Muscle of leg (tissue), 3 donors: ENCODE measurements at regions not wholly inside any gene's neighbourhood (a gene's known extent, or its start where the extent isn't known, plus 50 kb on each side); places are given as distances from the start of the nearest gene placed in this dataset.
A peak's percentile ranks its signal among the peaks of the same experiment; 100 is the strongest.

Source experiments
- DNase-seq: peaks from one replicate; pipeline ENCODE4 v3.0.0; 2013
- H3K27ac ChIP-seq: one replicate; pipeline ENCODE4 v1.5.1; 2013; ENCODE audit warnings: mild to moderate bottlenecking, low read length, control low read depth
- H3K27me3 ChIP-seq: one replicate; pipeline ENCODE4 v1.6.1; 2013; ENCODE audit warnings: low read length; ENCODE audit not compliant: control insufficient read depth, insufficient read depth
- H3K36me3 ChIP-seq: one replicate; pipeline ENCODE4 v1.6.1; 2013; ENCODE audit warnings: low read length; ENCODE audit not compliant: control insufficient read depth, insufficient read depth
- H3K4me1 ChIP-seq: one replicate; pipeline ENCODE4 v1.6.1; 2013; ENCODE audit warnings: low read length; ENCODE audit not compliant: control insufficient read depth, insufficient read depth
- H3K4me3 ChIP-seq: one replicate; pipeline ENCODE4 v1.5.1; 2013; ENCODE audit warnings: low read length, control low read depth
- H3K9me3 ChIP-seq: replicated peaks from 2 replicates; pipeline ENCODE4 v1.6.1; 2013; ENCODE audit warnings: low read depth, low read length; ENCODE audit not compliant: control insufficient read depth
- WGBS: methylation state at CpG from one replicate; pipeline ENCODE4 v1.1.5; 2013; ENCODE audit warnings: missing lambda C conversion rate; ENCODE audit not compliant: insufficient coverage; 5-methylcytosine and 5-hydroxymethylcytosine counted together

DNA sequence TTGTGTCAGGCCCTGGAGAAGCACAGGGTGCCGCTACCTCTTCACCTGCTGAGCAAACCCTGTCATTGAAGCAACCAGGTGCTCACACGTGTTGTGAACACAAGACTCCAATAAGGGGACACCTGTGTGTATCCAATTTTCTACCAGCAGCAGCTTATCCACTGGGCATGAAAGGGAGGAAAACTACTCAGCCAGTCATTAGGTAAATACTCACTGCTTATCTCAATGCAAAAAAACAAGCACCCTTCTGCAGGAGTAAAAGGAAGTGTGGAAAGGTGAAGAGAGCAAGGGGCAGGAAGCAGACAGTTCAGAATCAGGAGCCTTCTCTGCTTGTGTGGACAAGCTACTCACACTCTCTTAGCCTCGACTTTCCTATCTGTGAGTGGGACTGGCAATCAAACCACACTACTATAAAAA is 148.9 kb downstream of the ETS2 start:
- 77% methylated on average over 2 of the region's 3 CpGs for WGBS
- no peak overlapping the region for H3K4me3 ChIP-seq
- no peak overlapping the region for H3K27ac ChIP-seq
- H3K27me3 ChIP-seq: no peaks in the 10 kb centered on the region
- no peaks in the 10 kb centered on the region for H3K4me1 ChIP-seq
- no peaks in the 10 kb centered on the region for H3K9me3 ChIP-seq
- no peaks in the 10 kb centered on the region for H3K36me3 ChIP-seq
- DNase-seq: no peak

DNA sequence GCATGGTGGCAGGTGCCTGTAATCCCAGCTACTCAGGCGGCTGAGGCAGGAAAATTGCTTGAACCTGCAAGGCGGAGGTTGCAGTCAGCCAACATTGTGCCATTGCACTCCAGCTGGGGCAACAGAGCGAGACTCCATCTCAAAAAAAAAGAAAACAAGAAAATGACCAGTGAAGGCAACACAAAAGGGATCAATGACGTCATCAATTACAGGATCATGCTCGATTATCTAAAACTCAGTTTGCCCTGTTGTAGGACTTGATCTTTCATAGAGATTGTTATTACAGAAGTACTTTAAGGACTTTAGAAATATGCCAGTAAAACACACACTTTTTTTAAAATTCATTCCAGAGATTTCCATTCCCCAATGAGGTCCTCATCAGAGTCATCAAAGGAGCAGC is 147.8 kb downstream of the ETS2 start:
- no peak for DNase-seq
- 96% methylated on average over 3 of the region's 5 CpGs for WGBS

DNA sequence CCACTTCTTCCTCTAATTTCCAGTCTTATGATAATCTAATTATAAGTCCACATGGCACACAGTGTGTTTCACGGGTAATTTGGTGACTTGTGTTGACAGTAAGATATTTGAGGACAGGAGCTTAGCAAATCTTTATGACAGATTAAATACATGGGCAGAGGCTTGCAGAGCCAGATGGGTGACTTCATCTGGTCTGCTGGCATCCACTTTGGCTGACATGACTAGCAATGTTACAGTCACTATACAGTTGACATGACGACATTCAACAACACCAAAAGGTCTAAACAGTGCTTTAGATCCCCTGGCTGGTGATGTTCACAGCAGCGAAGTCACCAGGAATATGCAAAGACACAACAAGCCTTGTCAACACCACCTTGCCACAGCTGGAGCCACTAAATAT is 147.2 kb downstream of the ETS2 start:
- no peak overlapping the region for H3K4me3 ChIP-seq
- DNase-seq: no peak
- WGBS: 100% methylated on average over 1 of the region's 3 CpGs
- H3K9me3 ChIP-seq: no peaks in the 10 kb centered on the region
- H3K27me3 ChIP-seq: no peaks in the 10 kb centered on the region
- H3K4me1 ChIP-seq: no peaks in the 10 kb centered on the region
- H3K36me3 ChIP-seq: no peaks in the 10 kb centered on the region
- no peak overlapping the region for H3K27ac ChIP-seq

More for the DNA sequence above, 147.8 kb downstream of the ETS2 start:
- Histone ChIP-seq H3K27ac (no peak overlapping the region), H3K4me3 (no peak overlapping the region), H3K36me3 (no peaks in the 10 kb centered on the region), H3K9me3 (no peaks in the 10 kb centered on the region), H3K4me1 (no peaks in the 10 kb centered on the region), H3K27me3 (no peaks in the 10 kb centered on the region)

DNA sequence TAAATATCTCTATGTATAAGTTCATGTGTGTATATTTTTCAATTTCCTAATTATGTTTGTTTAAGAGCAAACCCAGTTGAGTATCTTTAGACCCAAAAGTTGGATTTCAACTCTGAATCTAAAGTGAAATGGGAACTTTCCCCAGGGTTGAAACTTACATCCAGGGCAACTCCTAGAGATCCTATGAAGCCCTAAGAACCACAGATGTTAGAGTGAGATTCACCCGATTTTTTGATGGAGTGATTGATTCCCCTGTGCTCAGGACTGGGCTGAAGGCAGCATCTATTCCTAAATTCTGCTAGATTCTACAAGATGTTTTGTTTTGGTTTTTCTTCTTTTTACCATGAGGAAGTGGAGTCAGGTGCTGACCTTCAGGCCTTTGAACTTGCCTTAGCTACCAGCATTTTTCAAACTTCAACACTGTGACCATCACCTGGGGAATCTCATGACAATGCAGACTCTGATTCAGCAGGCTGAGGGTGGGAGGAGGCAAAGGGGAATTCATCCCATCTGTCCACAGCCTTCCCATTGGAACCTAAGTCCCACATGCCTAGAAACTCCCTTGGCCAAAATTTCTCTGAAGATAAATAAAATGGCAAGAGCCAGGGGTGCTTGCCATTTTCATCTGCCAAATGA is 145.5 kb downstream of the ETS2 start:
- no peak for DNase-seq
- Histone ChIP-seq H3K27me3 (no peaks in the 10 kb centered on the region), H3K27ac (no peak overlapping the region), H3K4me3 (no peak overlapping the region), H3K36me3 (no peaks in the 10 kb centered on the region), H3K9me3 (no peaks in the 10 kb centered on the region), H3K4me1 (no peaks in the 10 kb centered on the region)
- WGBS: no CpG with 5 or more reads among the region's 1 CpG

GRCh38 chr21:38950435-38951094 is 144.8 kb downstream of the ETS2 start:
- Histone ChIP-seq H3K4me3 (no peak overlapping the region), H3K36me3 (no peaks in the 10 kb centered on the region), H3K4me1 (no peaks in the 10 kb centered on the region), H3K27ac (no peak overlapping the region), H3K27me3 (no peaks in the 10 kb centered on the region), H3K9me3 (no peaks in the 10 kb centered on the region)
- no CpG with 5 or more reads among the region's 4 CpGs for WGBS
- no peak for DNase-seq

- H3K4me1 ChIP-seq: no peaks in the 10 kb centered on the region
- H3K27me3 ChIP-seq: no peaks in the 10 kb centered on the region
- H3K36me3 ChIP-seq: no peaks in the 10 kb centered on the region
- H3K27ac ChIP-seq: no peak overlapping the region
- H3K4me3 ChIP-seq: no peak overlapping the region
- peak; percentile 38 for DNase-seq
- H3K9me3 ChIP-seq: no peaks in the 10 kb centered on the region
- WGBS: no CpG with 5 or more reads among the region's 1 CpG
Measured at GRCh38 chr21:38949070-38949380, 143.3 kb downstream of the ETS2 start.

DNA sequence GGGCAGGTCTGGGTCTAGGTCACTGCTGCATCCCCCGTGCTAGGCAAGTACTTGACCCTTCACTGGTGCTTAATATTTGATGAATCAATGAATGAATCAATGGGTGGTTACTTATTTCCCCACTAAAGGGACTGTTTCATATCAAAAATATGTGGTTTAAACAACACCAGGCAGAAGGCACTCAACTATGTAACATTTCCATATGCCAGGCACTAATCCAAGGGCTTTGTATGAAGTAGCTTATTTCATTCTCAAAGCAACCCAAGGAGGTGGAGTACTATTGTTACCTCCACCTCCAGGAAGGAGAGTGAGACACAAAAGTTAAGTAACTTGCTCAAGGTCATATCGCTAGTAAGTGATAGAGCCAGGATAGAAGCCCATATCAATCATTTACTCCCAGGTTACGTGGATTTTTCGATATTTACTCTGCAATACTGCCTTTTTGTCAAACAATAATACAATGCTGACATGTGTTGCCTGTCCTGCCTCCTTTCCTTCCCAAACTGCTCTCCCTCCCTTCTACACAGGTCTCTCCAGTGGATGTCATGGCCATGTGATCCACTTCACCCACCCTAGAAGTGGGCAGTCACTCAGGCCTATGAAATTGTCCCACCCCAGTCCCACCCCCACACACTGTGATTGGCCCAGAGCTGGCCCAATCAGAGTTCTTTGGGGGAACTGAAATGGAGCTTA is 142.8 kb downstream of the ETS2 start:
- no peak for DNase-seq
- WGBS: 97% methylated on average over 3 of the region's 4 CpGs
- no peaks in the 10 kb centered on the region for H3K4me1 ChIP-seq

GRCh38 chr21:38945545-38946245 is 140.0 kb downstream of the ETS2 start:
- no peak for DNase-seq
- no peaks in the 10 kb centered on the region for H3K4me1 ChIP-seq
- no peak overlapping the region for H3K27ac ChIP-seq
- H3K9me3 ChIP-seq: no peaks in the 10 kb centered on the region
- no peaks in the 10 kb centered on the region for H3K36me3 ChIP-seq
- 70% methylated on average over 9 of the region's 17 CpGs for WGBS
- no peak overlapping the region for H3K4me3 ChIP-seq
- H3K27me3 ChIP-seq: no peaks in the 10 kb centered on the region

More for the DNA sequence above, 142.8 kb downstream of the ETS2 start:
- Histone ChIP-seq H3K27me3 (no peaks in the 10 kb centered on the region), H3K9me3 (no peaks in the 10 kb centered on the region), H3K27ac (no peak overlapping the region), H3K4me3 (no peak overlapping the region), H3K36me3 (no peaks in the 10 kb centered on the region)

DNA sequence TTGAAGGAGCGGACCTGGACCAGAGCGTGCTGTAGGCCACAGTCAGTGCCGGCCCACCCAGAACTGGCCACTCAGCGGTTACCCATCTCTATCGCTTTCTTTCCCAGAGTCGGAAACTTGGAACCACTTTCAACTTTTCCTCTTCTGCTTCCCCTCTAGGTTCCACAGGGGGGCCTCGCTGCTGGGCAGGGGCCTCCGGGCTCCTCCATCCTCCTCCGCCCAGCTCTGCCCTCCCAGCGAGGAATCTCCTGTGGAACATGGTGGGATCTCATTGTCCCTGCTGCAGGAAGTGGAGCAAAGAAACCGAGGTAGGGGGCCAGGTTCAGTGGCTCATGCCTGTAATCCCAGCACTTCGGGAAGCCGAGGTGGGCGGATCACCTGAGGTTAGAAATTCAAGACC is 139.2 kb downstream of the ETS2 start:
- H3K27ac ChIP-seq: no peak overlapping the region
- no peak overlapping the region for H3K4me3 ChIP-seq
- H3K27me3 ChIP-seq: no peaks in the 10 kb centered on the region
- no peaks in the 10 kb centered on the region for H3K9me3 ChIP-seq
- H3K36me3 ChIP-seq: no peaks in the 10 kb centered on the region
- DNase-seq: no peak
- no peaks in the 10 kb centered on the region for H3K4me1 ChIP-seq
- 69% methylated on average over 8 of the region's 14 CpGs for WGBS

GRCh38 chr21:38944402-38944801 is 138.7 kb downstream of the ETS2 start:
- H3K36me3 ChIP-seq: no peaks in the 10 kb centered on the region
- no peaks in the 10 kb centered on the region for H3K9me3 ChIP-seq
- no peak overlapping the region for H3K27ac ChIP-seq
- no peak overlapping the region for H3K4me3 ChIP-seq
- no peaks in the 10 kb centered on the region for H3K4me1 ChIP-seq
- 92% methylated on average over 10 of the region's 11 CpGs for WGBS
- no peak for DNase-seq
- H3K27me3 ChIP-seq: no peaks in the 10 kb centered on the region
